ENCODE measurements at regions not wholly inside any gene's neighbourhood (a gene's known extent, or its start where the extent isn't known, plus 50 kb on each side); places are given as distances from the start of the nearest gene placed in this dataset.
"Not testable (repeated sequence)": the region's sequence is repeated elsewhere in the genome, so short reads cannot be mapped to it uniquely, and the experiment has no call there.

GRCh38 chr11:91011503-91011902 is 788.7 kb upstream of the CHORDC1 start:
- no peak for DNase-seq (ENCODE audit: low spot score)

GRCh38 chr11:91005458-91005857 is 782.6 kb upstream of the CHORDC1 start:
- no peak for DNase-seq (ENCODE audit: low spot score)

- no peak for DNase-seq (ENCODE audit: low spot score)
Observed at GRCh38 chr11:90997241-90997640, 774.4 kb upstream of the CHORDC1 start.

DNA sequence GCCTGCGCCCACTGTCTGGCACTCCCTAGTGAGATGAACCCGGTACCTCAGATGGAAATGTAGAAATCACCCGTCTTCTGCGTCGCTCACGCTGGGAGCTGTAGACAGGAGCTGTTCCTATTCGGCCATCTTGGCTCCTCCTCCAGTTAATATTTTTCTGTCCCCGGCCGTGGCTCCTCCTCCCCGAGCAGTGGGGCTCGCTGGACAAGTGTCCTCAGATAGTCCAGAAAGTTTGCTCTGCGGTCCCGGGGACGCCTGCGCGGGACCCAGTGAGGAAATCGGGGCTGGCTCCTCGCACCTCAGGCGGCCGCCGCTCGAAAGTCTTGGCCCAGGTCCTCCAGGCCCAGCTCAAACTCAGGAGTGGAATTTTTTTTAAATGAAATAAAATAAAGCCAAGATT is 749.3 kb upstream of the CHORDC1 start:
- not testable (repeated sequence) for DNase-seq (ENCODE audit: low spot score)

GRCh38 chr11:90947930-90948329 is 725.1 kb upstream of the CHORDC1 start:
- DNase-seq (ENCODE audit: low spot score): no peak

GRCh38 chr11:90930252-90930651 is 707.4 kb upstream of the CHORDC1 start:
- DNase-seq (ENCODE audit: low spot score): no peak

- no peak for DNase-seq (ENCODE audit: low spot score)
Observed at GRCh38 chr11:90919332-90919731, 696.5 kb upstream of the CHORDC1 start.

DNA sequence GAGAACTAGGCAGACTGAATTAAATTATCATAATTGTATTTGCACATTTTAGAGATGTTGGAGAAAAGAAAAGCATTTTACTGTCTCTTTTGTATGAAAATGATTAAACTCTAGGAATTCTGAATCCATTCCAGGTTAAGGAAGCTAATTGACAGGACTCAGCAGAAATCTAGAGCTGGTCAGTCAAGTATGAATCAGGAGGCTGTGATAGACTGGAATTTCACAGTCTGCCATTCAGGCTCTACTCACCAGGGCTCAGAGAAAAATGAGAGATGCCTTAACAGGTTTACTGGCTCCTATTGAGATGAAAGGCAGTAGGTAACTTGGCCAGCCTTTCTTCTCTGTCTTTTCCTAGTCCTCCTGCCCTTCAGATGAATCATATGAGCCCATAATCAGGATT is 693.9 kb upstream of the CHORDC1 start:
- no peak for DNase-seq (ENCODE audit: low spot score)

GRCh38 chr11:90913131-90913668 is 690.4 kb upstream of the CHORDC1 start:
- DNase-seq (ENCODE audit: low spot score): no peak

DNA sequence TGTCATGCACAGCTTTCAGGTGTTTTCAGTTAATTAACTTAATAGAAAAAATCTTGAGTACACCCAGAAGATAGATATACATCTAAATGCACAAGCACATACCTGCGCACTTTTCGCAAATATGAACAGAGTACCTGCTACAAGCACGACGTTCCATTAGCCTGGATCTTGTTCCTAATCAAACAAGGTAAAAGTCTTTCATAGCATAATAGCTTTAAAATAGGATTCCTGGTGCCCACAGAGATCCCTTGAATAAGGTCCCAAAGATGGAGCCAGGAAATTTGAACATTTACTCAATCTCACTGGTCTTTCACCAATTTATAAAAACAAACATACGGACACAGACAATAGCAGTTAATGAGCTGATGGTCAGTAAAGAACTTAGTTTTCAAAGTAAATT is 689.8 kb upstream of the CHORDC1 start:
- no peak for DNase-seq (ENCODE audit: low spot score)

DNA sequence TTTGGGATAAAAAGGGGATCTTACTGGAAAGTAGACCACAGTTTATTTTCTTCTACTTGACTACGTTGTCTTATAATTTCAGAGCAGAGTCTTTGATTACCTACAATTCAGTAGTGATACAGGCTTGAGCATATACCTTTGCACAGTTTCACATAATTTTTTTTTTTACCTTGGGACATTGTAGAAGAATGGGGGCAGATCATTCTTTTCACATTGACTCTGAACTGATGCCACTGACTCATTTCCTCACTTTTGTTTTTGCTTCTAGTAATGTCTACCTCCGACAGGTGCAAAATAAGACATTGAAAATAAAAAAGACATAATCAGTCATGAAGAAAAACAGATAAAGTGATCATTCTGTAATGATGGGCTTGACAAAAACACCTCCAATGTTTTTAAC is 688.3 kb upstream of the CHORDC1 start:
- DNase-seq (ENCODE audit: low spot score): no peak

DNA sequence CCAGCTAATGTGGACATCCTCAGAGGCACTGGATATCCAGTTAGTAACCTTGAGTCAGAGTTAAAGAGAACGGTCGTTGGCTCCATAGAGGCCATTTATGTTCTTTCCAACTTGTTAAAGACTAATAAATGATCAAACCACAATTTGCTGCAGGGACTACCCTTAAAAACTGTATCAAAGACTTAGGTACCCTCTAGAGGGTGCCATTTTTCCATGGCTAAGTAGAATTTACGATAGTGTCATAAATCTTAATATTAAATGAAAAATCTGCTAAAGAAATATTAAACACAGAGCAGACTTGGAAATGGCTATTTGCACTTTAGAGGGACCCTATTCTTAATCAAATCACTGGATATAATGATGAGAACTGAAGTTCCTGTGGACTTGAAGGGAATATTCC is 685.2 kb upstream of the CHORDC1 start:
- DNase-seq (ENCODE audit: low spot score): no peak

- DNase-seq (ENCODE audit: low spot score): no peak
Observed at GRCh38 chr11:90895850-90896249, 673.0 kb upstream of the CHORDC1 start.

GRCh38 chr11:90890347-90890746 is 667.5 kb upstream of the CHORDC1 start:
- DNase-seq (ENCODE audit: low spot score): no peak

- no peak for DNase-seq (ENCODE audit: low spot score)
Observed at GRCh38 chr11:90884181-90884580, 661.3 kb upstream of the CHORDC1 start.

DNA sequence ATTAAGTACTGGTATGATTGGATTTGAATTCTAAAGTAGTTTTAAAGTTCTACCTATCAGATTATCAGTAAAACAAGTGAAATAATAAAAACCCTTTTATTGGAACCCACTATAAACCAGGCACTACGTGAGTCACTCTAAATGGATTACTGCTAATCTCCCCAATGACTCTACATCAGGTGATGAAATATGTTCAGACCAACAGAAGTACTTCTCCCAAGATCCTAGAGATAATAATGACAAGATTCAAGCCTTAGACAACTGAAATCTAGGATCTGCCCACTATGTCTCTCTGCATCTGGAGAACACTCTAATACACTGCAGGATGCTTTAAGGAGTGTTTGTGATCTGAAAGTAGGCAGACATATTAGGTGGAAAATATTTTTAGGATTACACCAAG is 652.1 kb upstream of the CHORDC1 start:
- no peak for DNase-seq (ENCODE audit: low spot score)

DNA sequence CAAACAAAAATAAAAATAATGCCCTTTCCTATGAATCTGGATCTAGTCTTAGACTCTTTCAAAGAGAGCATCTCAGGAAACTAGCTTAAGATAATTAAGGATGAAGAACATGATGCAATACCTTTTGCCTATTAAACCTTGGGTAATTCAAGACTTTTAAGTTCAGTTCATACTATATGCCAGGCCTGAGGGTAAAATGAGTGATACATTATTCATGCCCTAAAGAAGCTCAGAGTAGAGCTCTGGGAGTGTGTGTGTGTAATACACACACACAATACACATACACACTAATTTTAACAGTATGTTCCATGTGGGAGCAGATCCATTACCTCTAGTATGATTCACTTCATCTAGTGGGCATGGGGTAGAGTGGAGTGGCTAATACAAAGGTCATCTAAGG is 651.4 kb upstream of the CHORDC1 start:
- DNase-seq (ENCODE audit: low spot score): no peak

DNA sequence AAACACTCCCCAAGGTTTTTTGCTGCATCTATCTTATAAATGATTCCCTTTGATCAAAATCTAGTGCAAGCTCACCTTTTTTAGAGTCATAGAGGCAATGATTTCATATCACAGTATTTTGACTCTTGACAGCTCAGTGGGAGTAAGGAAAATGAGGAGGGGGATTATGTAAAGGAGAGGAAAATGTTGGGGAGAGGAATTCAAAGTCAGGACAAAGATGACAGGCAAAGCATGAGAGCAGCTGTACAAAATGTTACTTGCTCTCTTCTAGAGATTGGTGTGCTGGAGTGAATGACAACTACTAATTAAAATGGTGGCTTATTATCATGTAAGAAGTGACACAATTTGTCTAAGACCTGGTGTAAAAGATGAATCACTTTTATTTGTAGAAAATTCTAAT is 644.6 kb upstream of the CHORDC1 start:
- DNase-seq (ENCODE audit: low spot score): no peak

- no peak for DNase-seq (ENCODE audit: low spot score)
Observed at GRCh38 chr11:90856790-90857189, 633.9 kb upstream of the CHORDC1 start.

GRCh38 chr11:90855531-90855930 is 632.7 kb upstream of the CHORDC1 start:
- no peak for DNase-seq (ENCODE audit: low spot score)

DNA sequence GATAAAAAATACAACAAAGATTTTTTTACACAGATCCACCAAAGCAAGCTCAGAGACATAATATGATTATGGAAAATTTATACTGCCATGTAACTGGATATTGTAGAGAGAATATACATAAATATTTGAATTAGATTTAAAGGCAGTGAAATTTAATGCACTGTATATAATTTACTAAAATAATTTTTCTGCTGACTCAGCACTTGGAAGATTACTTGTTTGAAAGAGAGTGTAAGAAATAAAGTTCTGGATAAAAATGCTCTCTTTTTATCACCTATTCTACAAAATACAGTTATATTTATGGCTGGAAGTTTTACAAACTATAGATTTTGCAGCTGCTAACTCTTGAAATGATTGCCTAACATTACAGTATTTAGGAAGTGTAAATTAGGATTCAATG is 628.3 kb upstream of the CHORDC1 start:
- no peak for DNase-seq (ENCODE audit: low spot score)

GRCh38 chr11:90849312-90849711 is 626.5 kb upstream of the CHORDC1 start:
- DNase-seq (ENCODE audit: low spot score): no peak

- no peak for DNase-seq (ENCODE audit: low spot score)
Observed at GRCh38 chr11:90847268-90847886, 624.5 kb upstream of the CHORDC1 start.

DNA sequence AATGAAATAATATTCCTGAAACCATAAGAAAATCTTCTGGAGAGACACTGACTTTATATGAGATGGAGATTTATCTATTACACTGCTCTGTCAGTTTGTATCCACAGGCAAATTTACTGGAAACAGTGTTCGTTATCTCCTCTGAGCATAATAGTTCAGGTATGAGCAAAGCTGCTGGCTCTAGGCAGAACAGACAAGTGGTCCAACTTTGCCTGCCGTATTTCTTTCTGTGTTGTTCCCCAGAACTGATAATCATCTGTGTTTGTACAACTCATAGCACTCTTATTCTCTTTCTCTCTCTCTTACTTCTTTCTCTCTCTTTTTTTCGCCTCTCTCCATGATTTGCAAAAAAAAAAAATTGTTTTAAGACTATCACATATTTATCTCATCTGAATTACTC is 623.8 kb upstream of the CHORDC1 start:
- DNase-seq (ENCODE audit: low spot score): no peak

All from cerebellar cortex (tissue), 1 donor.